Glomerular visceral epithelial cell (primary cell): ENCODE measurements at regions not wholly inside any gene's neighbourhood (a gene's known extent, or its start where the extent isn't known, plus 50 kb on each side); places are given as distances from the start of the nearest gene placed in this dataset.

Experiments used
- DNase-seq: peaks from one replicate; pipeline ENCODE4 v3.0.0-alpha.2; 2016; ENCODE audit errors: extremely low spot score

- DNase-seq, result no peak
Observed at GRCh38 chr2:19720306-19720705, 181.5 kb downstream of the TTC32 start.

GRCh38 chr2:19719540-19719939 lies 182.2 kb downstream of the TTC32 start:
- DNase-seq, result no peak

GRCh38 chr2:19717446-19717845 lies 184.3 kb downstream of the TTC32 start:
- no peak for DNase-seq

GRCh38 chr2:19714926-19715325 lies 186.9 kb downstream of the TTC32 start:
- DNase-seq, result no peak

- no peak for DNase-seq
Observed at GRCh38 chr2:19712850-19713249, 188.9 kb downstream of the TTC32 start.

- DNase-seq, result peak; percentile 94
Observed at GRCh38 chr2:19711470-19712372, 190.1 kb downstream of the TTC32 start.

GRCh38 chr2:19710230-19710629 lies 191.6 kb downstream of the TTC32 start:
- DNase-seq, result no peak

GRCh38 chr2:19709553-19709952 lies 192.2 kb downstream of the TTC32 start:
- DNase-seq, result no peak

- no peak for DNase-seq
Observed at GRCh38 chr2:19708776-19709175, 193.0 kb downstream of the TTC32 start.

- no peak for DNase-seq
Observed at GRCh38 chr2:19706332-19706731, 195.5 kb downstream of the TTC32 start.

GRCh38 chr2:19702267-19702666 lies 199.5 kb downstream of the TTC32 start:
- no peak for DNase-seq

GRCh38 chr2:19700861-19701585 lies 200.8 kb downstream of the TTC32 start:
- DNase-seq, result no peak

- no peak for DNase-seq
Observed at GRCh38 chr2:19697131-19697530, 204.7 kb downstream of the TTC32 start.

- no peak for DNase-seq
Observed at GRCh38 chr2:19695706-19696105, 206.1 kb downstream of the TTC32 start.

- no peak for DNase-seq
Observed at GRCh38 chr2:19691892-19692291, 209.9 kb downstream of the TTC32 start.

GRCh38 chr2:19690429-19690828 lies 211.4 kb downstream of the TTC32 start:
- DNase-seq, result no peak

GRCh38 chr2:19689646-19690168 lies 212.1 kb downstream of the TTC32 start:
- no peak for DNase-seq

- DNase-seq, result no peak
Observed at GRCh38 chr2:19688059-19688458, 213.7 kb downstream of the TTC32 start.

GRCh38 chr2:19687017-19687659 lies 214.6 kb downstream of the TTC32 start:
- no peak for DNase-seq

GRCh38 chr2:19686439-19686838 lies 215.3 kb downstream of the TTC32 start:
- no peak for DNase-seq

- no peak for DNase-seq
Observed at GRCh38 chr2:19685731-19686130, 216.1 kb downstream of the TTC32 start.

- no peak for DNase-seq
Observed at GRCh38 chr2:19684516-19684915, 217.3 kb downstream of the TTC32 start.
